ENCODE measurements at regions not wholly inside any gene's neighbourhood (a gene's known extent, or its start where the extent isn't known, plus 50 kb on each side); places are given as distances from the start of the nearest gene placed in this dataset.

- TF ChIP-seq, protein P1, sequence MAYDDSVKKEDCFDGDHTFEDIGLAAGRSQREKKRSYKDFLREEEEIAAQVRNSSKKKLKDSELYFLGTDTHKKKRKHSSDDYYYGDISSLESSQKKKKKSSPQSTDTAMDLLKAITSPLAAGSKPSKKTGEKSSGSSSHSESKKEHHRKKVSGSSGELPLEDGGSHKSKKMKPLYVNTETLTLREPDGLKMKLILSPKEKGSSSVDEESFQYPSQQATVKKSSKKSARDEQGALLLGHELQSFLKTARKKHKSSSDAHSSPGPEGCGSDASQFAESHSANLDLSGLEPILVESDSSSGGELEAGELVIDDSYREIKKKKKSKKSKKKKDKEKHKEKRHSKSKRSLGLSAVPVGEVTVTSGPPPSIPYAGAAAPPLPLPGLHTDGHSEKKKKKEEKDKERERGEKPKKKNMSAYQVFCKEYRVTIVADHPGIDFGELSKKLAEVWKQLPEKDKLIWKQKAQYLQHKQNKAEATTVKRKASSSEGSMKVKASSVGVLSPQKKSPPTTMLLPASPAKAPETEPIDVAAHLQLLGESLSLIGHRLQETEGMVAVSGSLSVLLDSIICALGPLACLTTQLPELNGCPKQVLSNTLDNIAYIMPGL (CRISPR knock-in tag; IDR thresholded peaks at IDR 0.05; ENCODE audit: borderline replicate concordance) = no peak
- TF ChIP-seq TP53 (CRISPR knock-in tag; IDR thresholded peaks at IDR 0.05) (no peak), BHLHE40 (IDR thresholded peaks at IDR 0.05; ENCODE audit: low read depth, low read length) (no peak), MAX (IDR thresholded peaks at IDR 0.05) (no peak)
Observed at GRCh38 chr2:37848451-37848850, 76.6 kb upstream of the RMDN2 start.

Measured in A549 (cell line).